Stimulated activated CD4-positive, alpha-beta T cell treated with anti-CD3 and anti-CD28 coated beads, Interleukin-12 subunit alpha, Interleukin-12 subunit beta, amount 100 ng/mL, for 48 hours (primary cell): ENCODE measurements at regions not wholly inside any gene's neighbourhood (a gene's known extent, or its start where the extent isn't known, plus 50 kb on each side); places are given as distances from the start of the nearest gene placed in this dataset.

ENCODE experiments used
- DNase-seq, 3 donors: peaks; one replicate each; pipeline ENCODE4 v3.0.0-alpha.2; 2020; ENCODE audit warnings: low read depth in 2 of 3, low spot score in 1 of 3

DNA sequence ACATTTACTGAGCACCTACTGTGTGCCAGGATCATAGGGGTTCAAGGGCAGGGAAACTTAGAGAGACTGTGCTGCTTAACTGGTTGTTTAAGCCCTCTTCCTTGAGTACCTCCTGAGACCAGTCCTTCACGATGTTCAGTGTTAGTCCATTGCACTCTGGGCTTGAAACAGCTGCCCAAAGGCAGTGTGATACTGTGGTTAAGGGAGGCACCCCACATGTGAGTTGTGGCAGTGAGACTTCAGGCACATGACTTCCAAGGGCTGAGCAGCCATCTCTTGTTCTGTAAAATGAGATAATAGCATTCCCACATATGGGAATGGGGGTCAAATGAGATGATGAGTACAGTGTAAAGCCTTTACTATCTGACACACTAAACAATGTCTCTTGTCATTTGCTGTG is 75.1 kb downstream of the LINGO1 start:
- no peak for DNase-seq

DNA sequence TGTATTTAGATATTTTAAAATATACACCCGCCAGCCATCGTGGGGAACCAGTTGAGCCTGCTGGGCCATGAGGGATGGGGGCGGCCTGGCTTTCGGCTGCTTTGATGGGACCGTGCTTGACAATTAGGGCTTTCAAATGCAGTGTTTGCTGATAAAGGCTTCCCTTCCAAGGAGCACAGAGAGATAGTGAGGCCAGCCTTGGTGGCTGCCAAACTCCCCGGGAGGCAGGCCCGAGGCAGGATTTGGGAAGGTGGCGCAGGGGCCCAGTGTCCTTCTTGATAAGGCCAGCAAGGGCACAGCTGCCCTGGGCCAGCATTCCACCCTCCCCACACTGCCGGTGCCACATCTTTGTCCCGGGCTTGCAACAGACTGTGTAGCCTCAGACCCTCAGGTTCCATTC is 75.6 kb downstream of the LINGO1 start:
- DNase-seq = no peak

DNA sequence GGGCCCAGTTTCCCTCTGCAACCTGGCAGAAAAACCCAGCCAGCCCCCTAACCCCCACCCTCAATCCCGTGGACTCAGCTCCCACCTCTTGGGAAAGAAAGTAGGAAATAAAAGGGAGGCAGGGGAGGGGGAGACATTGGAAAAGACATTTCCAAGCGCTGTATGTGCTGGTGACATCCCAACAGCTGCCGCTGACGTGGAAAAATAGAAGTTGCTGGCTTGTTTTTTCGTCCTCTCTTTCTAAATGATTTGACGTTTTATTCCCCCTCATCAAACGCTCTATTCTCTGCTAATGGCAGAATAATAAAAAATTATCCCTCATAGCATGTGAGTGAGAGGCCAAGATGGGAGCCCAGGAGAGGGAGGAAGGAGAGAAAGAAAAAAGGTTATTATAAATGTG is 76.1 kb downstream of the LINGO1 start:
- DNase-seq = no peak

DNA sequence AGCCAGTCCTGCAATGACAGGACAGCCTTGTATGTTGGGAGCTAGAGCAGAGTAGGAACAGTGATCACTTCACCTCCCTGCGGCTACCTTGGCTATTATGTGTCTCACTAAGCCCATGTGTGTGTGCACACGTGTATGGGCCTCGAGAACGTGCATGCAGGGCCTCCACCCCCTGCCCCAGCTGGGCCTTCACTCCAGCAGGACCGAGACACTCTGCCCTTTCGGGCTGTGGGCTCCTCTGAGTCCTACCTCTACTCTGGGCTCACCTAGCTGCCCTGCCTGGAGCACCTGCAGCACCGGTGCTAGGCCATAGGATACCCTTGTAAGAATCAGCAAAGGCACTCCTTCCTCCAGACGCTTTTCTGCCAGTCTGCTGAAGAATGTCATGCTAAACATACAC is 77.5 kb downstream of the LINGO1 start:
- DNase-seq = no peak

DNA sequence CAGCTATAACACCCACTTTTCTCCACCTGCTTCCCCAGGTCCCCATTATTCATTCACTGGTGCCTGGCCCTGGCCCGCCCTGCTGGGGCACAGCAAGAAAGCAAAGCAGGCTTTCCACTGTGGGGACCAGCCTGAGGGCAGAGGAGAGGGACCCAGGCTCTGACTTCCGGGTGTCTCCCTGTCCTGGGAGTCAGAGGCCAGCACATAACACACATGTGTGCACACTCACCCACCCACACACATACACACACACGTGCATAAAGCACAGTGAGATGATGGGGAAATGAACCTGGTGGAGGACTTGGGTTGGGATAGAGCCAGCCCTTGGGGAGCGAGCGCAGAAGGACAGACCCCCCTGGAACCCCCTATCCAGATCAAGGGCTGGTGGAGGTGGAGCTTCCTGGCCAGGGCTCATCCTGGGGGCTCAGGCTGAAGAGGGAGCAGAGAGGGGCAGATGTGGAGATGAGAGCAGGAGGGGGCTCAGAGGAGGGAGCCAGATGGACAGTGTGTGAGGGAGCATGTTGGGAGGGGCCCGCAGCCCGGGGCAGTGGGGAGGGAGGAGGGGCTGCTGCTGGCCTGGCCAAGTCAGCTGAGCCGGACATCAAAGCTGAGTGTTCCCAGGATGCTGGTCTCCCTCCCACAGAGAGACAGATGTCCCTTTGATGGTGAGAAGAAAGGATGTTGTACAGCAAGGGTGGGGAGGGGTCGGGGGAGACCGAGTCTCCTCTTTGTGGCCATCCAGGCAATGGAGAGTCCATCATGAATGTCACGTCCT is 78.2 kb downstream of the LINGO1 start:
- DNase-seq = no peak

DNA sequence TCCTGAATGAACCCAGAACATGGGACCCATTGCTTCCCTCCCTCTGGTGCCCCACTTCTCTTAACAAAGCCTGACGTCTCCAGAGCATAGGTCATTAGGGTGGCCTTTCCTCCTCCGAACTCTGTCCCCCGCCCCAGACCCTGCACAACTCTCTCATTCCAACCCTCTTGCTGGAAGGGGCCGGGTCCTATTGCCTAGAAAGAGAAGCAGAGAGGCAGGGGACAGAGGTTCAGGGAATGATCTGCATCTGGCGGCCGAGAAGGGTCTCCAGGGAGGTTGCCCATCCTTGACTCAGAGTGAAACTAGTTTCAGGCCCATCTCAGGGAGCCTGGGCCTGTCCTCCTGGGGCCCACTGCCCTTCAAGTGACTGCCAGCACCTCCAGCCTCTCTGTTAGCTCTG is 79.0 kb downstream of the LINGO1 start:
- DNase-seq = no peak

DNA sequence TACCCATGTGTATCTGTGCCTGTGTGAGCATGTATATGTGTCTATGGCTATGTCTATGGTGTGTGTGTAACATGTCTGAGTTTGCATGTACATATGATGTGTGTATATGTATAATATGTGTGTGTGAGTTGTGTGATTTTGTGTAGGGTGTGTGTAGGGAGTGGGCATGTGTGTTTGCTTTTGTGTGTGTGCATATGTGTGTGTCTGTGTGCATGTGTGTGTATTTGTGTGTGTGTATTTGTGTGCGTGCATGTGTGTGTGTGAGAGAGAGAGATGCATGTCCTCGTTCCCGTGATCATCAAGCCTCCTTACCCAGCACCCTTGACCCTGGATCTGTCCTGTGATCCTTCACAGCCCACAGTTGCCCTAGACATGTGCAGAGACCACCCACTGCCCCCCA is 79.5 kb downstream of the LINGO1 start:
- no peak for DNase-seq

DNA sequence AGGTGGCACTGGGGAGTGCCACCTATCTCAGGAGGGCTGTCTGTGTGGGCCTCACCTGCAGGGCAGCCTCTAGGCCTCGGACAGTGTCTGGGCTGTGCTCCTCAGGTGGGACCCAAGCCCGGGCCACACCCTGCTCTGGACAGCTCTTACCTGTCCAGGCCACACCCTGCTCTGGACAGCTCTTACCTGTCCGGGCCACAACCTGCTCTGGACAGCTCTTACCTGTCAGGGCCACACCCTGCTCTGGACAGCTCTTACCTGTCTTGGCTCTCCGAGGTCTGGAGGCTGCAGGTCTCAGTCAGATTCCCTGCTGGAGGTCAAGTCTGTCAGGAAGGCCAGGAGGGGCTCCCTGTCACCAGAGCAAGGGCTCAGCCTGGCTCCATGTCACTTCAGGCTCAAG is 80.6 kb downstream of the LINGO1 start:
- DNase-seq = no peak

DNA sequence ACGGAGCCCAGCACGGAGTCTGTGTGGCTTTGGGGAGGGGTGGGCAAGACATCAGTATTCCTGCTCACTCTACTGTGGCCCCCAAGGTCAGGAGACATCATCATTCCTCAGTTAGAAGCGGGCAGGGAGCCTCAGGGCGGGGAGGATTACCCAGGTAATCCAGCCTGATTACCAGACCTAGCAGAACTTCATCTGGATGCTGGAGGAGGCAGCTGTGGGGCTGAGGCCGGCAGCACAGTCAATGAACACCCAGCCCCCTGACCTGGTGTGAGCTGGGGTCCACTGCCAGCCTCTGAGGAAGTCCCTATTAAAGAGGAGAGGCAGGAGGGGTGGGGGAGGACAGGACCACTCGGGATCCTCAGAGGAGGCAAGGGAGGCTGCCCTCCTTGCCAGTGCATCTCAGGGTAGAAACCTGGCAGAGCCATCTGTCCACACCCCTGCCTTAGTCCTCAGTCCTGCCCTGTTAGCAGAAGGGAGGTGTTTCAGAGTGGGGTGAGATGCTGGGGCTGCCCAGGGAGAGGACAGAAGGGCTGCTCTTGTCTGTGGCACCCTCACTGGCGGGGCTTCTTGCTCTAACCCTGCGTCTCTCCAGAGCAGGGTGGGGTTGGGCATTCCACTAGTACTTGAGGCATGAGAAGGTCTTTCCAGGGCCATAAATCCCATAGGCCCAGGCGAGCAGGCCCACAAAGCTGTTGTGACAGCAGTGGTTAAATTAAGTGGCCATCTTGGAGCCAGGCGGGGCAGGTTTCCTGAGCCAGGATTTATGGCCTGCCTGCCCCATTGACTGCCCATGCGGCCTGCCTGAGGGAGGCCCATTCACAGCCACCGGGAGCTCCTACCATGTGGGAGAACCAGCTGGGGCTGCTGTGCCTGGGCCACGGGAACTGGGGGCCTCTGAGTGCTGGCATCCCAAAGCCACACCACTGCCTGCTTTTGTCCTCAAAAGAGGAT is 82.1 kb downstream of the LINGO1 start:
- no peak for DNase-seq

DNA sequence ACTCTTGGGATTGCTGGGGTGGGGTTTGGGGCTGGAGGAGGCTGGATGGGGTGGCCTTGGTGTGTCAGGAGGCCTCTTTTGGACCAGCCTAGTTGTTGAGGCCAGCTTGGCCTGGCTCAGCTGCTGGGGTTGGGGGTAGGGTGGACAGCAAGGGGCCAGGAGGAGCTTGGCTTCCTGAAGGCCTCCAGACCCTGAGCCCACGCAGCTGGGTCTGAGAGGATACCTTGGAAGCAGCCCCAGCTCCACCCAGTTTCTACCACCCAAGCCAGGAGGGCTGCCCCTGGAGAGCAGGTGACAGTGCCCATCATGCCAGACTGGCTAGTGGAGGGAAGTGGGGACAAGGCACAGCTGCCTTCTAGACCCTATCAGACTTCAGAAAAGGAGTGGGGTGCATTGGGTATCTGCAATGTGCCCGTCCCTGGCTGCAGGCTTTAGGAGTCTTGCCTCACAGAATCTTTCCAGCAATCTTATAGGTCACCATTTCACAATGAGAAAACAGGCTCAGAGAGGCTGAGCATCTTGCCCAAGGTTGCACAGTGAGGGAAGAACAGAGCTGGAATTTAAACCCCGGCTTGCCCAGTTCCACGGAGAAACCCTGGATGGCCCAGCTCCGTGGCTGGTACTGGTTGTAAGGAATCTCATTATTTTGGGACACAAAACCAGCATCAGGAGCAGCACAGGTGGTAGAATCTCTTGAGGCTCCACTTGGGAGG is 83.0 kb downstream of the LINGO1 start:
- DNase-seq = no peak

DNA sequence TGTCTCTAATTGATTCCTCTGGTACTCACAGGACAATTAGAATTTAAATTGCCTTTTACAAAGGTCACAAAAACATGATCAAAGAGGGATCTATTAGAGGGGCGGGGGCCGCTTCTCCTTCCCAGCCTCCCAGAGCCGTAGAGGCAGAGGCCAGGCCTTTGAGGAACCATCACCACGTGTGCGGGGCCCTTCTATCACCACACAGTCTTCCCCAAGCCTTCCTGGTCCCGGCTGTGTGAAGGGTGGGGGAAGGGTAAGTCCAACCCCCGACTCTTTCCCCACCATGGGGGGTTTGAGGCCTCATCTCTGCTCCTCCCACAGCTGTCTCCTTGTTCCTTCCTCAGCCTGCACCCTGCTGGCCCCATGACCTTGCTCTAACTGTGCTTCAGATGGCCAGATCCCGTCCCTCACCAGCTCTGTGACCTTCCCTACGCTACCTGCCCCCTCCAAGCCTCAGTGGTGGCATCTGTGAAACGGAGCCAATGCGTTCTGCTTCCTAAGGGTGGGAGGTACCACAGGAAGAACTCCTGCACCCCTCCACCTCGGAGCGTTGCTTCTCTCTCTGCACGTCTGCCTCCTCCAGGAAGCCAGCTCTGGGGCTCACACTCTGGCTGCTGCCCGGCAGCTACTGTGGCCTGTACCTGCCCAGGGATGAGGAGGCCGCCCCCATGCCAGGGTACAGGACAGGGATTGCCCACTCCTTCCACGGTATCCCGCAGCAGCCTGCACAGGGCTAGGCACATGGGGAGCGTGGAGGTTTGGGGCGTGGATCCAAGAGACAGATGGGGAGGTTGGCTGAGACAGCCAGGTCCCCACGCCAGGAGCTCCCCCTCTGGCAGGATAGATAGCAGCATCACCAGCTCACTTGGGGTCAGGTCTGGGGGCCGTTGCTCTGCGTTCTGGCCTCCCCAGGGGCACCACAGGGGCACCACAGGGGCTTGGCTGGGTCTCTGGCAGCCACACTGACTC is 83.8 kb downstream of the LINGO1 start:
- no peak for DNase-seq

DNA sequence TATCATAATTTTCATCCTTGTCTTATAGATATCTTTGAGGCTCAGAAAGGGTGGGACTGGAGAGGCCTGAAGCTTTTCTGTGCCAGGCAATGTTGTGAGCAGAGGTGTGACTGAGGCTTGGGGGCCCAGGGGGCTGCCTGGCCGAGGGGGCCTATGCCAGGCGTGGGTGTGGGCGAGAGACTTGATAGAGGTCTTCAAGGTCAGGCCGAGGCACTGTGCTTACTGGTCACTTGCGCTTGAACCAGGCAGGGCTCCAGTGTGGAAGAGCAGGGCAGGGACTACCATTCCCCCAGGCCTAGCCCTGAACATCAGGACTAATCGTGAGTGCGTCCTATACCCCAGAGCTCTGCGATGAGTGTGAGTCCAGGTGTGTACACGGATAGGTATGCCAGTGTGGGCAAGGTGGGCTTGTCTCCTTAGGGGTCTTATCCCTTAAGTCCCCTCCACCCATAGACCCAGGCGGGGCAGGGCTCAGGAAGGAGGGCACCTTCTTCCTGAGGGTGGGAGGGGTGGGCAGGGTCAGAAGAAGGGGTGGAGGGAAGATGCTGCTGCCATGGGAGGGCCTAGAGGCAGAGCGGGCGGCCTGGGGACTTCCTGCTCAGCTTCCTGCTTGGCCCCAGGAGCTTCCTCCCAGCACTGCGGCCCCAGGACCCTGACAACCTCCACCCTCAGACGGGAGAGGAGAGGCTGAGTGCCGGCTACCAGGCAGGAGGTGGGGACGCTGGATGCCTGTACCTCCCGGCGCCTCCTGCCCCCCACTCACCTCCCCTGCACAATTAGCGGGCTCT is 84.7 kb downstream of the LINGO1 start:
- no peak for DNase-seq

DNA sequence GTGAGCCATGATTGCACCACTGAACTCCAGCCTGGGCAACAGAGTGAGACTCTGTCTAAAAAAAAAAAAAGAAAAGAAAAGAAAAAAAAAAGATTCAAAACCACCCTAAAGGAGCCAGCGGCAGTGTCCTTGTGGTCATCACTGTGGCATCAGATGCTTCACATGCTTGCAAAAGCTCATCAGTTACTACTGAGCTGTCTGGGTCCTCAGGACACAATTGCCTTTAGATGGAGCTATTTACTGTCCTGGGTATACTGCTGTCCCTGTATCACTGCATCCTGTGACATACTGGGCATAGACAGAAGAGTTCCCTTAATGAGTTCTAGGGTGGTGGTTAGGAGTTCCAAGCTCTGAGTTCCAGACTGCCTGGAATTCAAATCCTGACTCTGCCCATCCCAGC is 85.8 kb downstream of the LINGO1 start:
- DNase-seq = no peak

DNA sequence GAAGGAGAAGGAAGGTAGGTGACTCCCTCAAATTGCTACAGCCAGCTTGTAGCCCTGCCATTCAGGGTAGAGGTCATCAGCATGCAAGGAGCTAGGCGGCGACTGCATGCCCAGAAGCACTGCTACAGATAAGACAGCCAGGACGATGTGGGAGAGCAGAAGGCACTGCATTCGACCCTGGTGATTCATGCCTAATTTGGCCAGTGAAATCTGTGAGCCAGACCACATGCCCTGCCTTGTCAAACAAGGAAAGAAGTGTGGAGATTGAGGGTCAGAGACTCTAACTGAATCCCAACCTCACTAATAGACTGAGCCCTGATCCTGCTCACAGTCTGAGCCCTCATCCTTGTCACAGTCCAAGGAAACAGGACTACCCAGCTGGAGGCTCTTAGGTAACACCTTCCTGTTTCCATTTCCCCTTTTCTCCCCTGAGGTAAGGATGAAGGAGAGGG is 86.6 kb downstream of the LINGO1 start:
- no peak for DNase-seq

DNA sequence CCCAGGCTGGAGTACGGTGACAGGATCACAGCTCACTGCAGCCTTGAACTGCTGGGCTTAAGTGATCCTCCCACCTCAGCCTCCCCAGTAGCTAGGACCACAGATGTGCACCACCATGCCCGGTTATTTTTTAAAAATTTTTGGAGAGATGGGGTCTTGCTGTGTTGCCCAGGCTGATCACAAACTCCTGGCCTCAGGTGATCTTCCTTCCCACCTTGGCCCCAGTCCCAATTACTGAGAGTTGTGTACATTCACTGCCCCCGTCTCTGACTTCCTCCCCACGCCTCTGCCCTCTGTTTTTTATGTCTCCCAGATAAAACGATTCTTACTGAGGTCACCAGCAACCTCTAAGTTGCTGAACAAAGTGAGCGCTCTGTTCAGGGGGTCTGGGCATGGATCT is 87.7 kb downstream of the LINGO1 start:
- DNase-seq = no peak

DNA sequence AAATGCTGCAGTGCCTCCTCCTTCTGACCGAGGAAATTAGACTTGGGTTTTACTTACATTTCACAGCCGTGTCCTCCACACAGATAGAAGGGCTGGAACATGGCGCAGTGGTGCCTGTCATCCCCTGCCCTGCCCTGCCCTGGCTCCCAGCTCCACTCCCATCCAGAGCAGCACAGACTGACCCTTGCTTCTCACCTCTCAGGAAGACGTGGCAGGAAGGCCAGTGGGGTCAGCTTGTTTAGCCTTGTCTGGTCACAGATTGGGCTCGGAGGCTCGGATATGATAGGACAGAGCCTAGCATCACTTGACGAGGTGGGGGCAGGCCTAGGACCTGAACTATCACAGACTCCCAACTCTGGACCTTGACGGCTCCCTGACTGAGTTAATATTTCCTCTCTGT is 88.5 kb downstream of the LINGO1 start:
- DNase-seq = no peak

DNA sequence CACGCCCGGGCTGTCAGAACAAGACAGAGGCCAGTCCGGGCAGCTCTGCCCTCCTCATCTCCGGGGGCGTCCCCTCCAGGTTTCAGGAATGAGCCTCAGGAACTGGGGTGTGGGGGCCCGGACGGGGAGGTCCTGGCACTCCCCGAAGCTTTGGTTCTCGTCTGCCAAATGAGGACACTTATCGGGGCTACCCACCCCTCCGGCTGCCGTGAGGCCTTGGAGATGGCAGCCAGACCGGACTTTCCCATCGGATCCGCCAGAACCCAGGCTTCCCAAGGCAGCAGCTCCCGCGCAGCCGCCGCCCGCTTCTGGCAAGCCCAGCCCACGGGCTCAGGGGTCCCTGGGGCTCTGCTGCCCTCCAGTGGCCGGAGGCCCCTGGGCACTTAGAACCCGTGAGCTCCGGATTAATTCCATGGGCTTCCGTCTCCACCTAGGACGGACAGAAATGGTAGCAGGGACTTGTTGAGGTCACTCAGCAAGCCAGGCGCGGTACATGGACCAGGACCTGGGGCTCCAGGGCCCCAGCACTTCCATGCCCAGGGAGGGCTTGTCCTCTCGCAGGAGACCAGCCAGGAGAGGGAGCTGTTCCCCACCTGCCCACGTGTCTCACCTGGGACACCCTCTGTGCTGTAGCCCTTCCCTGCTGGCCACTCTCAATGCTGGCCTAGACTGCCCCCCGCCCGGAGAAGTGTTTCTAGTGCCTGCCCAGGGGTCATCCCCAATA is 89.4 kb downstream of the LINGO1 start:
- peak; percentile 59 to 71 (median 63) for DNase-seq

DNA sequence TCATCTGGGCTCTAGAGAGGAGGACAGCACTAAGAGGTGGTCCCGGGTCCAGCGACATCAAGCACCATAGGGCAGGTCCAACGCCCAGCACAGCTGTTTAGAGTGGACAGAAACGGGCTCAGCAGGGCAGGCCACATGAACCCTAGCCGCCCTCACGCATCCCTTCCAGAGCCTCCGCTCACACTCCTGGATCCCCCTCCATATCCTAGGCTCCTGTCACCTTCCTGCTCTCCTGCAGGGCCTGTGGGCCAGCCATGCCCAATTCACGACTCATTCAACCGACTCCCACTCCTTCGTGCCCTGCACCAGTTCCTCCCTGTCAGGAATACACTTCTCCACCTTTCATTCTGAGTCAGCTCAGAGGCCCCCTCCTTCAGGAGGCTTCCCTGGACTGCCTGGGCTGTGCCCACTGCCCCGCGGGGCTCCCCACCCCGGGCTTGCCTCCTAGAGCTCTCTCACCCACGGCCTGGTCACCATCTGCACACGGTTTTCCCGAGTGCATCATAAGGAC is 90.2 kb downstream of the LINGO1 start:
- DNase-seq = no peak
